ENCODE measurements at regions not wholly inside any gene's neighbourhood (a gene's known extent, or its start where the extent isn't known, plus 50 kb on each side); places are given as distances from the start of the nearest gene placed in this dataset.

DNA sequence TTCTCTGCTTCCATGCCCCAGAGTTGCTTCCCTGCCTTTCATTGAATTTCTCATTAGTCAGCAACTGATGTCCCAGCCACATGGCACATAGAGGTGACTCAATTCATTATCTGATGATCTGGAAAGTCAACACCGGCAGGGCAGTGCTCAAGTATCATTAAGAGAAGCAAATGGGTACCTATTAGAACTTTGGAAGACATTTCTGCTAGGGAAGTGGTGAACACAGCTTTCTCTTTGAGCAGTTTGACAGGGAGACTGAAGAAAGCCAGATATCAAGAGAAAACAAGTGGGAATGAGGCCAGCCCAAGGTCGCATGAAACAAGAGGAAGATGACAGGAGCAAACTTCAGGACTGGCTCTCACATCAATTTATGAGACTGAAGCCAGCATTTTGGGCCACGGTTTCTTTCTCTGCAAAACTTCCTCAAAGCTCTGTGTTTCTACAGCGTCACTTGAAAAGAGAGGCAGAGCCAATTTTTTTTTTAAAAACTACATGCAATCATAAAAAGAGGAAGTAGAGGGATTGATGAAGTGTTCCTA, 108.3 kb upstream of the RPS6KA3 start:
- TF ChIP-seq, protein P1, sequence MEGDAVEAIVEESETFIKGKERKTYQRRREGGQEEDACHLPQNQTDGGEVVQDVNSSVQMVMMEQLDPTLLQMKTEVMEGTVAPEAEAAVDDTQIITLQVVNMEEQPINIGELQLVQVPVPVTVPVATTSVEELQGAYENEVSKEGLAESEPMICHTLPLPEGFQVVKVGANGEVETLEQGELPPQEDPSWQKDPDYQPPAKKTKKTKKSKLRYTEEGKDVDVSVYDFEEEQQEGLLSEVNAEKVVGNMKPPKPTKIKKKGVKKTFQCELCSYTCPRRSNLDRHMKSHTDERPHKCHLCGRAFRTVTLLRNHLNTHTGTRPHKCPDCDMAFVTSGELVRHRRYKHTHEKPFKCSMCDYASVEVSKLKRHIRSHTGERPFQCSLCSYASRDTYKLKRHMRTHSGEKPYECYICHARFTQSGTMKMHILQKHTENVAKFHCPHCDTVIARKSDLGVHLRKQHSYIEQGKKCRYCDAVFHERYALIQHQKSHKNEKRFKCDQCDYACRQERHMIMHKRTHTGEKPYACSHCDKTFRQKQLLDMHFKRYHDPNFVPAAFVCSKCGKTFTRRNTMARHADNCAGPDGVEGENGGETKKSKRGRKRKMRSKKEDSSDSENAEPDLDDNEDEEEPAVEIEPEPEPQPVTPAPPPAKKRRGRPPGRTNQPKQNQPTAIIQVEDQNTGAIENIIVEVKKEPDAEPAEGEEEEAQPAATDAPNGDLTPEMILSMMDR (IDR thresholded peaks at IDR 0.05) = no peak
- no peak for TF ChIP-seq POLR2A (IDR thresholded peaks at IDR 0.05)
- no peak for TF ChIP-seq POLR2AphosphoS5 (IDR thresholded peaks at IDR 0.05)
- TF ChIP-seq EP300 (IDR thresholded peaks at IDR 0.05) = no peak

Data from sigmoid colon (tissue), 4 donors.